Stimulated activated memory B cell treated with anti-CD40 and anti-IgM and Interleukin-4, amounts not matched to agents 10 μg/mL and 1 μg/mL and 100 μg/mL, for 72 hours (primary cell): ENCODE measurements at regions not wholly inside any gene's neighbourhood (a gene's known extent, or its start where the extent isn't known, plus 50 kb on each side); places are given as distances from the start of the nearest gene placed in this dataset.

Experiments
- ATAC-seq: fragments of 150-1000 bp; cut with Tn5 transposase; 2 replicates; pipeline ENCODE4 v1.10.0; 2021
- H3K27ac Mint-ChIP-seq: one replicate; pipeline ENCODE4 v1.8.0; 2022; ENCODE audit warnings: mild to moderate bottlenecking, mixed read lengths
- H3K27me3 Mint-ChIP-seq: one replicate; pipeline ENCODE4 v1.8.0; 2022; ENCODE audit warnings: mixed read lengths
- H3K36me3 Mint-ChIP-seq: one replicate; pipeline ENCODE4 v1.8.0; 2022; ENCODE audit warnings: mixed read lengths
- H3K4me1 Mint-ChIP-seq: one replicate; pipeline ENCODE4 v1.8.0; 2022; ENCODE audit warnings: mixed read lengths
- H3K4me3 Mint-ChIP-seq: one replicate; pipeline ENCODE4 v1.8.0; 2022; ENCODE audit warnings: mild to moderate bottlenecking, moderate library complexity, mixed read lengths
- H3K9me3 Mint-ChIP-seq: one replicate; pipeline ENCODE4 v1.8.0; 2022; ENCODE audit warnings: mixed read lengths

- no peak for ATAC-seq
- H3K27ac Mint-ChIP-seq = no peak overlapping the region
- H3K27me3 Mint-ChIP-seq = no peaks in the 10 kb centered on the region
- H3K9me3 Mint-ChIP-seq = peaks cover 3% of the 10 kb centered on the region
- no peaks in the 10 kb centered on the region for H3K36me3 Mint-ChIP-seq
- no peaks in the 10 kb centered on the region for H3K4me1 Mint-ChIP-seq
- no peak overlapping the region for H3K4me3 Mint-ChIP-seq
Measured at GRCh38 chr4:59248313-59248712, 1951.8 kb upstream of the ADGRL3 start.

- H3K27ac Mint-ChIP-seq = no peak overlapping the region
- H3K4me3 Mint-ChIP-seq = no peak overlapping the region
- H3K4me1 Mint-ChIP-seq = no peaks in the 10 kb centered on the region
- H3K36me3 Mint-ChIP-seq = no peaks in the 10 kb centered on the region
- H3K27me3 Mint-ChIP-seq = no peaks in the 10 kb centered on the region
- H3K9me3 Mint-ChIP-seq = peaks cover 3% of the 10 kb centered on the region
- ATAC-seq = no peak
Measured at GRCh38 chr4:59249110-59249509, 1951.0 kb upstream of the ADGRL3 start.

- Mint-ChIP-seq H3K4me1 (no peaks in the 10 kb centered on the region), H3K36me3 (no peaks in the 10 kb centered on the region), H3K27ac (no peak overlapping the region), H3K9me3 (peaks cover 3% of the 10 kb centered on the region), H3K27me3 (no peaks in the 10 kb centered on the region), H3K4me3 (no peak overlapping the region)
- no peak for ATAC-seq
Measured at GRCh38 chr4:59258002-59258401, 1942.1 kb upstream of the ADGRL3 start.

GRCh38 chr4:59307609-59308008 is 1892.5 kb upstream of the ADGRL3 start:
- Mint-ChIP-seq H3K4me1 (no peaks in the 10 kb centered on the region), H3K36me3 (no peaks in the 10 kb centered on the region), H3K27ac (no peak overlapping the region), H3K4me3 (no peak overlapping the region), H3K27me3 (no peaks in the 10 kb centered on the region), H3K9me3 (peaks cover 6% of the 10 kb centered on the region)
- ATAC-seq = no peak

GRCh38 chr4:59314637-59315036 is 1885.5 kb upstream of the ADGRL3 start:
- no peaks in the 10 kb centered on the region for H3K36me3 Mint-ChIP-seq
- peaks cover 2% of the 10 kb centered on the region for H3K9me3 Mint-ChIP-seq
- H3K4me3 Mint-ChIP-seq = no peak overlapping the region
- no peak for ATAC-seq
- H3K4me1 Mint-ChIP-seq = no peaks in the 10 kb centered on the region
- H3K27ac Mint-ChIP-seq = no peak overlapping the region
- no peaks in the 10 kb centered on the region for H3K27me3 Mint-ChIP-seq

GRCh38 chr4:59339631-59340030 is 1860.5 kb upstream of the ADGRL3 start:
- Mint-ChIP-seq H3K9me3 (peaks cover 6% of the 10 kb centered on the region), H3K36me3 (no peaks in the 10 kb centered on the region), H3K27me3 (no peaks in the 10 kb centered on the region), H3K4me1 (no peaks in the 10 kb centered on the region), H3K27ac (no peak overlapping the region), H3K4me3 (no peak overlapping the region)
- no peak for ATAC-seq

- H3K4me3 Mint-ChIP-seq = no peak overlapping the region
- H3K27ac Mint-ChIP-seq = no peak overlapping the region
- no peaks in the 10 kb centered on the region for H3K4me1 Mint-ChIP-seq
- no peaks in the 10 kb centered on the region for H3K27me3 Mint-ChIP-seq
- ATAC-seq = no peak
- no peaks in the 10 kb centered on the region for H3K36me3 Mint-ChIP-seq
- peaks cover 9% of the 10 kb centered on the region for H3K9me3 Mint-ChIP-seq
Measured at GRCh38 chr4:59341506-59341905, 1858.6 kb upstream of the ADGRL3 start.

GRCh38 chr4:59348949-59349348 is 1851.2 kb upstream of the ADGRL3 start:
- no peak overlapping the region for H3K27ac Mint-ChIP-seq
- H3K27me3 Mint-ChIP-seq = no peaks in the 10 kb centered on the region
- peaks cover 5% of the 10 kb centered on the region for H3K9me3 Mint-ChIP-seq
- no peak overlapping the region for H3K4me3 Mint-ChIP-seq
- no peaks in the 10 kb centered on the region for H3K36me3 Mint-ChIP-seq
- ATAC-seq = no peak
- no peaks in the 10 kb centered on the region for H3K4me1 Mint-ChIP-seq

- no peak overlapping the region for H3K4me3 Mint-ChIP-seq
- no peak overlapping the region for H3K27ac Mint-ChIP-seq
- no peaks in the 10 kb centered on the region for H3K4me1 Mint-ChIP-seq
- H3K36me3 Mint-ChIP-seq = no peaks in the 10 kb centered on the region
- H3K27me3 Mint-ChIP-seq = no peaks in the 10 kb centered on the region
- ATAC-seq = no peak
- H3K9me3 Mint-ChIP-seq = peaks cover 2% of the 10 kb centered on the region
Measured at GRCh38 chr4:59369229-59369628, 1830.9 kb upstream of the ADGRL3 start.

- no peaks in the 10 kb centered on the region for H3K36me3 Mint-ChIP-seq
- no peaks in the 10 kb centered on the region for H3K27me3 Mint-ChIP-seq
- H3K27ac Mint-ChIP-seq = no peak overlapping the region
- no peak overlapping the region for H3K4me3 Mint-ChIP-seq
- peaks cover 5% of the 10 kb centered on the region for H3K9me3 Mint-ChIP-seq
- ATAC-seq = no peak
- no peaks in the 10 kb centered on the region for H3K4me1 Mint-ChIP-seq
Measured at GRCh38 chr4:59374416-59374815, 1825.7 kb upstream of the ADGRL3 start.

- Mint-ChIP-seq H3K27ac (no peak overlapping the region), H3K4me3 (no peak overlapping the region), H3K27me3 (no peaks in the 10 kb centered on the region), H3K36me3 (no peaks in the 10 kb centered on the region), H3K9me3 (peaks cover 7% of the 10 kb centered on the region), H3K4me1 (no peaks in the 10 kb centered on the region)
- ATAC-seq = no peak
Measured at GRCh38 chr4:59380841-59381366, 1819.2 kb upstream of the ADGRL3 start.

- Mint-ChIP-seq H3K27me3 (no peaks in the 10 kb centered on the region), H3K4me1 (no peaks in the 10 kb centered on the region), H3K36me3 (no peaks in the 10 kb centered on the region), H3K9me3 (peaks cover 4% of the 10 kb centered on the region), H3K4me3 (no peak overlapping the region), H3K27ac (no peak overlapping the region)
- no peak for ATAC-seq
Measured at GRCh38 chr4:59381591-59381990, 1818.5 kb upstream of the ADGRL3 start.

GRCh38 chr4:59387759-59388758 is 1812.1 kb upstream of the ADGRL3 start:
- Mint-ChIP-seq H3K27me3 (no peaks in the 10 kb centered on the region), H3K36me3 (no peaks in the 10 kb centered on the region), H3K4me3 (no peak overlapping the region), H3K9me3 (peaks cover 4% of the 10 kb centered on the region), H3K4me1 (no peaks in the 10 kb centered on the region), H3K27ac (no peak overlapping the region)
- ATAC-seq = no peak

GRCh38 chr4:59393780-59394179 is 1806.3 kb upstream of the ADGRL3 start:
- peaks cover 5% of the 10 kb centered on the region for H3K9me3 Mint-ChIP-seq
- H3K27ac Mint-ChIP-seq = no peak overlapping the region
- no peaks in the 10 kb centered on the region for H3K27me3 Mint-ChIP-seq
- H3K4me1 Mint-ChIP-seq = no peaks in the 10 kb centered on the region
- no peaks in the 10 kb centered on the region for H3K36me3 Mint-ChIP-seq
- ATAC-seq = no peak
- no peak overlapping the region for H3K4me3 Mint-ChIP-seq

- H3K9me3 Mint-ChIP-seq = no peaks in the 10 kb centered on the region
- H3K27ac Mint-ChIP-seq = no peak overlapping the region
- ATAC-seq = no peak
- no peak overlapping the region for H3K4me3 Mint-ChIP-seq
- H3K27me3 Mint-ChIP-seq = no peaks in the 10 kb centered on the region
- no peaks in the 10 kb centered on the region for H3K4me1 Mint-ChIP-seq
- H3K36me3 Mint-ChIP-seq = no peaks in the 10 kb centered on the region
Measured at GRCh38 chr4:59400334-59400733, 1799.8 kb upstream of the ADGRL3 start.

- Mint-ChIP-seq H3K27me3 (no peaks in the 10 kb centered on the region), H3K9me3 (peaks cover 3% of the 10 kb centered on the region), H3K4me3 (no peak overlapping the region), H3K27ac (no peak overlapping the region), H3K36me3 (no peaks in the 10 kb centered on the region), H3K4me1 (no peaks in the 10 kb centered on the region)
- no peak for ATAC-seq
Measured at GRCh38 chr4:59409647-59410046, 1790.5 kb upstream of the ADGRL3 start.
